ENCODE measurements at regions not wholly inside any gene's neighbourhood (a gene's known extent, or its start where the extent isn't known, plus 50 kb on each side); places are given as distances from the start of the nearest gene placed in this dataset.

DNA sequence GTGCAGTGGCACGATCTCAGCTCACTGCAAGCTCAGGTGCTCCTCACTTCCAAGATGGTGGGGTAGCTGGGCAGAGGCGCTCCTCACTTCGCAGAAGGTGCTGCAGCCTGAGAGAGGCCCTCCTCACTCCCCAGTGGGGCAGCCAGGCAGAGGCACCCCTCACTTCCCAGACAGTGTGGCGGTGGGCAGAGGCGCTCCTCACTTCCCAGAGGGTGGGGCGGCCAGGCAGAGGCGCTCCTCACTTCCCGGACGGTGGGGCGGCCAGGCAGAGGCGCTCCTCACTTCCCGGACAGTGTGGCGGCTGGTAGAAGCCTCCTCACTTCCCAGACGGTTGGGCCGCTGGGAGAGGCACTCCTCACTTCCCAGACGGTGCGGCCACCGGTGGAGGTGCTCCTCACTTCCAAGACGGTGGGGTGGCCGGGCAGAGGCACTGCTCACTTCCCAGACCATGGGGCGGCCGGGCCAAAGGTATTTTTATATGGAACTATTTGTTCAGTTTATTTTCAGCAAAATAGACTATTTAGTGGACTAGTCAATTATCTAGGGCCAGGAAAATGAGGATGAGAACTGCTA is 57.7 kb upstream of the PPP1R9A start:
- intact Hi-C loops (cut with micrococcal nuclease) = no loop called here
- H3K36me3 ChIP-seq (ENCODE audit: control insufficient read depth in 2 of 2, extremely low read depth in 1 of 2, insufficient read depth in 2 of 2, low read length in 2 of 2) = no peaks in the 10 kb centered on the region
- H3K4me1 ChIP-seq (ENCODE audit: control insufficient read depth, extremely low read depth, insufficient read depth, low read length) = no peaks in the 10 kb centered on the region
- H3K79me2 ChIP-seq (ENCODE audit: control insufficient read depth, insufficient read depth, low read length) = no peaks in the 10 kb centered on the region
- CTCF ChIA-PET = no interaction called here
- H3K9me3 ChIP-seq (replicated peaks; ENCODE audit: control insufficient read depth, insufficient read depth, low read length) = no peaks in the 10 kb centered on the region
- H3K9me1 ChIP-seq (replicated peaks; ENCODE audit: control insufficient read depth, extremely low read depth, insufficient read depth, low read length) = no peaks in the 10 kb centered on the region
- H2AFZ ChIP-seq (ENCODE audit: low read depth, low read length) = no peak overlapping the region
- dilution Hi-C loops (cut with MboI; ENCODE audit: extremely low pct_ligation_motif_present, low sequenced_read_pairs) = no loop called here
- DNase-seq (ENCODE audit: low read depth, low spot score) = no peak
- no peak overlapping the region for H3K9ac ChIP-seq (replicated peaks; ENCODE audit: extremely low read depth, insufficient read depth, low read length)
- no peak overlapping the region for H3K4me3 ChIP-seq (replicated peaks in 1 of 3; ENCODE audit: insufficient read depth in 1 of 3, low read depth in 1 of 3, low read length in 3 of 3)
- no peaks in the 10 kb centered on the region for H4K20me1 ChIP-seq (replicated peaks; ENCODE audit: control insufficient read depth, extremely low read depth, insufficient read depth, low read length)
- no peak overlapping the region for H3K4me2 ChIP-seq (ENCODE audit: insufficient read depth, low read length)
- no peak for TF ChIP-seq EZH2 (IDR thresholded peaks at IDR 0.05; ENCODE audit: borderline replicate concordance, low read depth, low read length, severe bottlenecking)
- TF ChIP-seq MYC (IDR thresholded peaks at IDR 0.05; ENCODE audit: low read depth, low read length) = no peak
- TF ChIP-seq, protein P1, sequence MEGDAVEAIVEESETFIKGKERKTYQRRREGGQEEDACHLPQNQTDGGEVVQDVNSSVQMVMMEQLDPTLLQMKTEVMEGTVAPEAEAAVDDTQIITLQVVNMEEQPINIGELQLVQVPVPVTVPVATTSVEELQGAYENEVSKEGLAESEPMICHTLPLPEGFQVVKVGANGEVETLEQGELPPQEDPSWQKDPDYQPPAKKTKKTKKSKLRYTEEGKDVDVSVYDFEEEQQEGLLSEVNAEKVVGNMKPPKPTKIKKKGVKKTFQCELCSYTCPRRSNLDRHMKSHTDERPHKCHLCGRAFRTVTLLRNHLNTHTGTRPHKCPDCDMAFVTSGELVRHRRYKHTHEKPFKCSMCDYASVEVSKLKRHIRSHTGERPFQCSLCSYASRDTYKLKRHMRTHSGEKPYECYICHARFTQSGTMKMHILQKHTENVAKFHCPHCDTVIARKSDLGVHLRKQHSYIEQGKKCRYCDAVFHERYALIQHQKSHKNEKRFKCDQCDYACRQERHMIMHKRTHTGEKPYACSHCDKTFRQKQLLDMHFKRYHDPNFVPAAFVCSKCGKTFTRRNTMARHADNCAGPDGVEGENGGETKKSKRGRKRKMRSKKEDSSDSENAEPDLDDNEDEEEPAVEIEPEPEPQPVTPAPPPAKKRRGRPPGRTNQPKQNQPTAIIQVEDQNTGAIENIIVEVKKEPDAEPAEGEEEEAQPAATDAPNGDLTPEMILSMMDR (IDR thresholded peaks at IDR 0.05; ENCODE audit: extremely low read depth in 1 of 2, insufficient read depth in 1 of 2, low read depth in 1 of 2, low read length in 2 of 2) = no peak
- FAIRE-seq = no peak
- H3K27me3 ChIP-seq (ENCODE audit: control insufficient read depth in 2 of 2, insufficient read depth in 2 of 2, low read length in 2 of 2) = no peaks in the 10 kb centered on the region
- POLR2A ChIA-PET = no interaction called here
- H3K27ac ChIP-seq (ENCODE audit: insufficient read depth, low read depth, low read length) = no peak overlapping the region
- no TSS peak for BruUV-seq (replicated peaks)

DNA sequence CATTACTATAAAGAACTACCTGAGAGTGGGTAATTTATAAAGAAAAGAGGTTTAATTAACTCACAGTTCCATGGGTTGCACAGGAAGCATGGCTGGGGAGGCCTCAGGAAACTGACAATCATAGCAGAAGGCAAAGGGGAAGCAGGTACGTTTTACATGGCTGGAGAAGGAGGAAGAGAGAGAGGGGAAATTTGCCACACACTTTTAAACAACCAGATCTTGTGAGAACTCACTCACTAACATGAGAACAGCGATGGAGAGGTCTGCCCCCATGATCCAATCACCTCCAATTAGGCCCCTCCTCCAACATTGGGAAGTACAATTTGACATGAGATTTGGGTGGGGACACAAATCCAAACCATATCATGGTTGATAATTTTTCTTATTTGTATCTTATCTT is 51.8 kb upstream of the PPP1R9A start:
- POLR2A ChIA-PET = no interaction called here
- BruUV-seq (replicated peaks) = no TSS peak
- dilution Hi-C loops (cut with MboI; ENCODE audit: extremely low pct_ligation_motif_present, low sequenced_read_pairs) = no loop called here

More for the DNA sequence above, 51.8 kb upstream of the PPP1R9A start:
- H3K9me1 ChIP-seq (replicated peaks; ENCODE audit: control insufficient read depth, extremely low read depth, insufficient read depth, low read length) = no peaks in the 10 kb centered on the region
- no peaks in the 10 kb centered on the region for H3K27me3 ChIP-seq (ENCODE audit: control insufficient read depth in 2 of 2, insufficient read depth in 2 of 2, low read length in 2 of 2)
- CTCF ChIA-PET = no interaction called here
- H2AFZ ChIP-seq (ENCODE audit: low read depth, low read length) = no peak overlapping the region
- no peaks in the 10 kb centered on the region for H3K36me3 ChIP-seq (ENCODE audit: control insufficient read depth in 2 of 2, extremely low read depth in 1 of 2, insufficient read depth in 2 of 2, low read length in 2 of 2)
- no peaks in the 10 kb centered on the region for H3K79me2 ChIP-seq (ENCODE audit: control insufficient read depth, insufficient read depth, low read length)
- DNase-seq (ENCODE audit: low read depth, low spot score) (no peak), FAIRE-seq (no peak)
- TF ChIP-seq POLR2A (IDR thresholded peaks at IDR 0.05; ENCODE audit: low read depth, low read length) (no peak), MYC (IDR thresholded peaks at IDR 0.05; ENCODE audit: low read depth, low read length) (no peak)
- intact Hi-C loops (cut with micrococcal nuclease) = no loop called here
- H3K9ac ChIP-seq (replicated peaks; ENCODE audit: extremely low read depth, insufficient read depth, low read length) = no peak overlapping the region
- H3K9me3 ChIP-seq (replicated peaks; ENCODE audit: control insufficient read depth, insufficient read depth, low read length) = no peaks in the 10 kb centered on the region
- H3K27ac ChIP-seq (ENCODE audit: insufficient read depth, low read depth, low read length) = no peak overlapping the region
- H3K4me1 ChIP-seq (ENCODE audit: control insufficient read depth, extremely low read depth, insufficient read depth, low read length) = no peaks in the 10 kb centered on the region
- no peaks in the 10 kb centered on the region for H4K20me1 ChIP-seq (replicated peaks; ENCODE audit: control insufficient read depth, extremely low read depth, insufficient read depth, low read length)
- H3K4me3 ChIP-seq (replicated peaks in 1 of 3; ENCODE audit: insufficient read depth in 1 of 3, low read depth in 1 of 3, low read length in 3 of 3) = no peak overlapping the region
- H3K4me2 ChIP-seq (ENCODE audit: insufficient read depth, low read length) = no peak overlapping the region
